CD4-positive, alpha-beta T cell treated with Interleukin-12 subunit alpha and Interleukin-12 subunit beta, for 1 hour (primary cell): ENCODE measurements at regions not wholly inside any gene's neighbourhood (a gene's known extent, or its start where the extent isn't known, plus 50 kb on each side); places are given as distances from the start of the nearest gene placed in this dataset.

Source experiments
- DNase-seq: peaks from one replicate; pipeline ENCODE4 v3.0.0-alpha.2; 2020

DNA sequence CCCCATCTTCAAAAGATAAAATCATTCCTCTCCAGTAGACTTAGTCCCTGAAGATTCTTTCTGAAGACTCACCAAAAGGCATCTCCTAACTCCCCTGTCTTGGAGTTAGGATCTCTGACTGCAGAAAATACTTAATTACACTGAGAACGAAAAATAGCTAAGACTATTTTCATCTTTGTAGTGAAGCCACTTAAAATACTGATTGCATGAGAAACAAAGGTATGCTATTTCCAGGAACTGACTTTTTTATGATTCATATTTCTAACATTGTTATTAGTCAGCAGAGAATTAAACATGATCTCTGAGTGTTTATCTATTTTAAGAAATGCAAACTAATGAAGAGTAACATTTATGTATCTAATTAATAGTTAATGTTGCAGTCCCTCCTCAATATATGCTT is 71.8 kb upstream of the NR3C2 start:
- DNase-seq, result no peak

DNA sequence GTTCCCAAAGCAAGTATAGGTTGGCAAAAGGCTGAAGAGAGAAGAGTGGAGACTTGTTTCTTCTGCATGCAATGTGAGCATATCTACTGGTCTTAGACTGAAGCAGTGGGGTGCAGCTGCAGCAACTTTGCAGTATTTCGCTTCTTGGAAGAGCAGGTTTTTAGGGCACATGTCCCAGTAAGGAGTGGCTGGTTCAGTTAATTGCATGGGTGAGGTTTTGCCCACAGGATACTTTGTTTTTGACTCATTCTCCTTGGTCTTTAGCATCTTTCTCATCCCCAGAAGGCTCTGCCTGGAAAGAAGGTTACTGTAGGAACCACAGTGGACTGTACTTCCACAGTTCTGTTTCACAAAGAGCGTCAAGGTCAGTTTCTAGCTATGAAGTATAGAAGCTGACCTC is 68.0 kb upstream of the NR3C2 start:
- DNase-seq, result no peak

- DNase-seq, result no peak
These were observed 61.5 kb upstream of the NR3C2 start for GRCh38 chr4:148503681-148504080.

GRCh38 chr4:148497258-148497657 is 55.0 kb upstream of the NR3C2 start:
- DNase-seq, result no peak

GRCh38 chr4:148495463-148495862 is 53.2 kb upstream of the NR3C2 start:
- DNase-seq, result no peak
